COR-L47 (cell line): ENCODE measurements at regions not wholly inside any gene's neighbourhood (a gene's known extent, or its start where the extent isn't known, plus 50 kb on each side); places are given as distances from the start of the nearest gene placed in this dataset.
"Not testable (repeated sequence)": the region's sequence is repeated elsewhere in the genome, so short reads cannot be mapped to it uniquely, and the experiment has no call there.

Source experiments
- DNase-seq: peaks from one replicate; lab custom pipeline; 2025; lab: John Stamatoyannopoulos, UW

DNA sequence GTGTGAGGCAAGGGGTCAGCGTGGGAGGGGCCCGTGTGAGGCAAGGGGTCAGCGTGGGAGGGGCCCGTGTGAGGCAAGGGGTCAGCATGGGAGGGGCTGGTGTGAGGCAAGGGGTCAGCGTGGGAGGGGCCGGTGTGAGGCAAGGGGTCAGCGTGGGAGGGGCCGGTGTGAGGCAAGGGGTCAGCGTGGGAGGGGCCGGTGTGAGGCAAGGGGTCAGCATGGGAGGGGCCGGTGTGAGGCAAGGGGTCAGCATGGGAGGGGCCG lies 119.2 kb downstream of the SEPTIN14 start:
- DNase-seq, result not testable (repeated sequence)

DNA sequence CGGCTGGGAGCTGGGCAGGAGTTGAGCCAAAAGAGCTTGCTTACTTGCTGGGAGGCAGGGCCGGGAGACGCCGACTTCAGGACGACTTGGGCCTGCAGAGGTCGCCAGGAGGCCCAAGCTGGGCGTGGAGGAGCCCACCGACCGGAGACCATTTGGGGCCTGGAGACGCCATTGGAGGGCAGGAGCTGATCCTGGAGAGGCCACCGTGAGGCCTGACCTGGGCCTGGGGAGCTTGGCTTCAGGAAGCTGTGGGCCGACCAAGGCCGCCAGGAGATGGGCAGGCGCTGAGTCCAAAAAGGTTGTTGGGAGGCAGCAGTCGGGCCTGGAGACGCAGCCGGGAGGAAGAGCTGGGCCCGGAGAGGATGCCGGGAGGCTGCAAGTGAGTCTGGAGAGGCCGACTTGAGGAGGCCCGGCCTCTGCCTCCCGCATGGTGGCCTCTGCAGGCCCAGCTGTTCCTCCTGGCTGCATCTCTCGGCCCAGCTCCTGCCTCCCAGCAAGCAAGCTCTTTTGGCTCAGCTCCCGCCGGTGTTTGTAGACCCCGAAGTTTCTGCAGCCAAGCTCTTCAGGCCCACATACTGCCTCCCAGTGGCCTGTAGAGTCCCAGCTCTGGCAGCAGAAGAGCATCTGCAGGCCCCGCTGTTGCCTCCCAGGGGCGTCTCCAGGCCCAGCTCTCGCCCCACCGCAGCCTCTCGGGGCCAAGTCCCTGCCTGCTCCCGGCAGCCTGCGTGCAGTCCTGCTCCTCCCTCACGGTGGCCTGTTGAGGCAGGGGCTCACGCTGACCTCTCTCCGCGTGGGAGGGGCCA lies 119.7 kb downstream of the SEPTIN14 start:
- DNase-seq, result not testable (repeated sequence)

DNA sequence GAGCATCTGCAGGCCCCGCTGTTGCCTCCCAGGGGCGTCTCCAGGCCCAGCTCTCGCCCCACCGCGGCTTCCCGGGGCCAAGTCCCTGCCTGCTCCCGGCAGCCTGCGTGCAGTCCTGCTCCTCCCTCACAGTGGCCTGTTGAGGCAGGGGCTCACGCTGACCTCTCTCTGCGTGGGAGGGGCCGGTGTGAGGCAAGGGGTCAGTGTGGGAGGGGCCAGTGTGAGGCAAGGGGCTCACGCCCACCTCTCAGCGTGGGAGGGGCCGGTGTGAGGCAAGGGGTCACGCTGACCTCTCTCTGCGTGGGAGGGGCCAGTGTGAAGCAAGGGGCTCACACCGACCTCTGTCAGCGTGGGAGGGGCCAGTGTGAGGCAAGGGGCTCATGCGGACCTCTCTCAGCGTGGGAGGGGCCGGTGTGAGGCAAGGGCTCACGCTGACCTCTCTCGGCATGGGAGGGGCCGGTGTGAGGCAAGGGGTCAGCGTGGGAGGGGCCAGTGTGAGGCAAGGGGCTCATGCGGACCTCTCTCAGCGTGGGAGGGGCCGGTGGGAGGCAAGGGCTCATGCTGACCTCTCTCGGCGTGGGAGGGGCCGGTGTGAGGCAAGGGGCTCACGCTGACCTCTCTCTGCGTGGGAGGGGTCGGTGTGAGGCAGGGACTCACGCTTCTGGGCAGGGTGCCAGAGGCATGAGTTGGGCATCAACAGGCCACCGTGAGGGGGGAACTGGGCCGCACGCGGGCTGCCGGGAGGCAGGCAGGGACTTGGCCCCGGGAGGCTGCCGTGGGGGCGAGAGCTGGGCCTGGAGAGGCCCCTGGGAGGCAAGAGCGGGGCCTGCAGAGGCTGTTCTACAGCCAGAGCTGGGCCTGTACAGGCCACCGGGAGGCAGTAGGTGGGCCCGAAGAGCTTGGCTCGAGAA lies 120.6 kb downstream of the SEPTIN14 start:
- not testable (repeated sequence) for DNase-seq

- not testable (repeated sequence) for DNase-seq
Measured at GRCh38 chr7:55740633-55741250, 121.8 kb downstream of the SEPTIN14 start.

- not testable (repeated sequence) for DNase-seq
Measured at GRCh38 chr7:55740053-55740452, 122.5 kb downstream of the SEPTIN14 start.

- DNase-seq, result not testable (repeated sequence)
Measured at GRCh38 chr7:55736641-55737221, 125.8 kb downstream of the SEPTIN14 start.

DNA sequence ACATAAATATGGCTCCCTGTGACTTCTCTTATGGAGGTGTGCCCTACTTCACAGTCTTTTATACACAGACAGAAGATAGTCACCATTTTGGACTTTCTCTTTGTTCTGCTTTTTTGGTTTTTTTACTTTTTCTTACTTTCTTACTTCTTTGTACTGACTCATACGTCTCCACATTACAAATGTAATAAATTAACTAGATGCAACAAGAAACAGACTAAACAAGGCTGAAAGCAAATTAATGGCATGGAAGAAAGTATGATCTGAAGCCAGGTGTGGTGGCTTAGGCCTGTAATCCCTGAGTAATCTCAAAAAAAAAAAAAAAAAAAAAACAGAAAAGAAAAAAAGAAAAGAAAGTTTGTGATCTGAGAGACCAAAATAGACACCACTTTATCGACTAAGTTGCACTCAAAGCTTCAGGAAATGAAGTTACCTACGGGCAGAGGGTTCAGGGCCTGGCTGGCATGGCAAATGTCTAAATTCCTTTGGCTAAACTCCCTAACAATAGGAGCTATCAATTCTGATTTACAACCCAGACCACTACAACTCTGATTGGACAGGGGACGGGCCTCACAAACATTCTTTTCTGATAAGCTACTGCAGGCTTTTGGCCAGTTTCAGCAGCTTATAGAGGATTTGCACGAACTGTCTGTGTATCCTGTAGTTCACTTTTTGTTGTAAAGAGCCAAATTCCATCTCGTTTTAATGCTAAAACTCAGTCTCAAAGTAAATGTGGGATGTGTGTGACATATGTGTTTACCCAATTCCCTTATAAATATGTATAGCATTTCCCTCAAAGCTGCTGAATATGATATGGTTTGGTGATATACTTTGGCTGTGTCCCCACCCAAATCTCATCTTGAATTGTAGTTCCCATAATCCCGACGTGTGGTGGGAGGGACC lies 129.1 kb downstream of the SEPTIN14 start:
- DNase-seq, result no peak

- no peak for DNase-seq
Measured at GRCh38 chr7:55731931-55732330, 130.6 kb downstream of the SEPTIN14 start.

- DNase-seq, result no peak
Measured at GRCh38 chr7:55730197-55730596, 132.4 kb downstream of the SEPTIN14 start.

DNA sequence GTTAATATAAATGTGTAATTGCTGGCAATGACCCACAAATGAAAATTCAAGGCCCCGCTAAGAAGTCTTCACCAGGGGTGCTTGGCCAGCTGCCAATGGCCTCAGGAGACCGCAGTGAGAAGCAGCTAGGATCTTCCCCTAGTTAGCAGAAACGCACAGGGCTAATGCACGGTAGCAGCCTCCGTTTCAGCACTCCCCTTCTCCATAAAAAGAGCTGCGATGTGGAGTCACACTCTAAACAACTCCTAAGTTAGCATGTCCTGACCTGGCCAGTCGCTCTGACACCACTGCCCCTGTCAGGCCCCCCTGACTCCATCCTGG lies 139.0 kb downstream of the SEPTIN14 start:
- no peak for DNase-seq

DNA sequence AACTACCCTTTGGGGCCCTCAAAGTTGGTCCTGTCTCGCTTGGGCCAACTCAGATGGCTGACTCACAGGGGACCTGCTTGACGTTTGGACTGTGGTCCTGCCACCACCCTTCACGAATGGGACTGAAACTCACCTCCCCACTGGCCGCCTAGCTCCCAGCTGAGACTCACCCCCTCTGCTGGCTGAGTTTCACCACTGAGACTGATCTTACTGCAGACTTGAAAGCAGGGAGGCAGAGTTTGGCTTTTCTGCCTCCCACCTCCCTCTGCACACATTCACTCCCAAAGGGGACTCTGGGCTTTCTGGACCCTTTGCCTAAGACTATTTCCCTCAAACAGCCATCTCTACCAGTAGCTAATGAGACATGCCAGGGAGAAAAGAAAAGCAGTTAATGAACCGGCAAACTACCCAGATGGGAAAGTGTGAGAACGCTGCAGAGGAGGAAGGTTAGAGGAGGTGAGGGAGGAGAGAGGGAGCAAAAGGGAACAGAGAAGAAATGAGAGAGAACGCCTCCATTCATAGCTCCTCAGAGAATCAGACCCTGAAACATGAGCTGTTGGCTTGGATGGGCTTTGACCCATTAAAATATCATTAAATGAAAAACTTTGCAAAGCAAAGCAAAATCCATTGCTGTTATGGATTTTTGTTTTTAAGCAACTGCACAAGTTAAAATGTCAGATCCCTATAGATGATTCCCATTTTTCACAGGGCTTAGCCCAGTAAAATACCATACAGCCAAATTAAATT lies 139.5 kb downstream of the SEPTIN14 start:
- not testable (repeated sequence) for DNase-seq

- not testable (repeated sequence) for DNase-seq
Measured at GRCh38 chr7:55721004-55721403, 141.5 kb downstream of the SEPTIN14 start.

DNA sequence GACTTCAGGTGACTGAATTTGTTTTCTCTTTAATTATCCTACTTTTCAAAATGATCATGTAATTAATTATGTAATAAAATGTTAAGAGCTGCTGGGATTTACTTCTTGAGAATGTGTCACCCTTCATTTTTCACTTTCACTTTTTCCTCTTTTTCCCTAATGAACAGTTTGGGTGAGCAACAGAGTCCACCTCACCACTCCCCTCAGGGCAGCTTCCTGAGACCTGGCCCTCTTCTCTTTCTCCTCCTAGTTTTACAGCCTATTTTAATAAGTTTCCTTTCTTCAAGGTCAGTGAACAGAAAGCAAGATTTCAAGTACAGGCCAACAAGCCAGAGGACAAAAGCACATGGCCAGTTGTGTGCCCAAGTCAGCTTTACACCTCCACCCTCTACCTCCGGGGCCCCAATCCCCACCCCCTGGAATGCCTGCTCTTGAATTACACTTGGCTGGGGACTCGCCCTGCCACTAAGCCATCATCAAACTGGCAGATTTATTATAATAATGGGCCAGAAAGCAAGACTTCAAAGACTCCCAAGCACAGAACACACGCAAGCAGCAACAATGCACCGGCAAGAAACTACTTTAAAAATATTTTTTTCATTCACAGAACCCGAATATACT lies 143.1 kb upstream of the VOPP1 start:
- DNase-seq, result not testable (repeated sequence)

GRCh38 chr7:55714370-55714769 lies 142.1 kb upstream of the VOPP1 start:
- not testable (repeated sequence) for DNase-seq

DNA sequence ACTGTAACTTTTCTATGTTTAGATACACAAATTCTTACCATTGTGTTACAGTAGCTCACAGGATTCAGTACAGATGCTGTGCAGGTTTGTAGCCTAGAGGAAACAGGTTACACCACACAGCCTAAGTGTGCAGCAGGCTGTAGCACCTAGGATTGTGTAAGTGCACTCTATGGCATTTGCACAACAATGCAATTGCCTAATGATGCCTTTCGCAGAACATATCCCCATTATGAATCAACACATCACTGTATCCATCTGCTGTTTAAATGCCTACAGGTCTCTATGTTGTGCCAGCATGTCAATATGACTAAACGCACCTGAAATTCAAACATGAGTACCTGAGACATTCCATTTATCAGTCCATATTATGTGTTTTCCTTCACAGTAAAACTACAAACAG lies 138.0 kb upstream of the VOPP1 start:
- DNase-seq, result not testable (repeated sequence)

- DNase-seq, result not testable (repeated sequence)
Measured at GRCh38 chr7:55708028-55708427, 135.7 kb upstream of the VOPP1 start.

GRCh38 chr7:55707410-55707809 lies 135.1 kb upstream of the VOPP1 start:
- not testable (repeated sequence) for DNase-seq

- not testable (repeated sequence) for DNase-seq
Measured at GRCh38 chr7:55706451-55707195, 134.3 kb upstream of the VOPP1 start.

- DNase-seq, result not testable (repeated sequence)
Measured at GRCh38 chr7:55705728-55706450, 133.6 kb upstream of the VOPP1 start.
